HEK293 (cell line): ENCODE measurements at regions not wholly inside any gene's neighbourhood (a gene's known extent, or its start where the extent isn't known, plus 50 kb on each side); places are given as distances from the start of the nearest gene placed in this dataset.

Source experiments
- CTCF ChIP-seq: fragments of 450-650 bp; formaldehyde crosslinking; IDR thresholded peaks from 2 replicates; pipeline ENCODE4 v1.5.1; 2016; ENCODE audit warnings: missing biosample characterization, missing genetic modification characterization
- REST ChIP-seq: fragments of 450-650 bp; formaldehyde crosslinking; IDR thresholded peaks from 2 replicates; pipeline ENCODE4 v1.5.1; 2016; ENCODE audit warnings: missing biosample characterization, missing genetic modification characterization
- SETDB1 ChIP-seq: IDR thresholded peaks from one replicate; pipeline ENCODE4 v1.6.1; 2017; ENCODE audit warnings: mild to moderate bottlenecking, low read length, moderate library complexity, mixed read lengths; ENCODE audit not compliant: insufficient read length
- YY1 ChIP-seq: fragments of 450-650 bp; formaldehyde crosslinking; IDR thresholded peaks from 2 replicates; pipeline ENCODE4 v1.5.1; 2018; ENCODE audit warnings: missing biosample characterization, missing genetic modification characterization
- ZNF23 ChIP-seq: fragments of 450-650 bp; formaldehyde crosslinking; IDR thresholded peaks from 2 replicates; pipeline ENCODE4 v1.5.1; 2016; ENCODE audit warnings: missing biosample characterization, missing genetic modification characterization, borderline replicate concordance
- ZNF302 ChIP-seq: fragments of 450-650 bp; formaldehyde crosslinking; IDR thresholded peaks from 2 replicates; pipeline ENCODE4 v1.5.1; 2016; ENCODE audit warnings: missing biosample characterization, missing genetic modification characterization, low read depth

GRCh38 chr6:113047148-113047547, 700.0 kb downstream of the RFPL4B start:
- TF ChIP-seq ZNF302 (tag by site-specific recombination): no peak
- no peak for TF ChIP-seq REST (tag by site-specific recombination)
- no peak for TF ChIP-seq ZNF23
- no peak for TF ChIP-seq CTCF (tag by site-specific recombination)
- no peak for TF ChIP-seq YY1 (tag by site-specific recombination)
- no peak for TF ChIP-seq SETDB1
